ENCODE measurements at regions not wholly inside any gene's neighbourhood (a gene's known extent, or its start where the extent isn't known, plus 50 kb on each side); places are given as distances from the start of the nearest gene placed in this dataset.

GRCh38 chr17:51563961-51564360, 303.6 kb downstream of the UTP18 start:
- DNase-seq = no peak

- DNase-seq = no peak
Observed at GRCh38 chr17:51572115-51572514, 311.8 kb downstream of the UTP18 start.
